ENCODE measurements at regions not wholly inside any gene's neighbourhood (a gene's known extent, or its start where the extent isn't known, plus 50 kb on each side); places are given as distances from the start of the nearest gene placed in this dataset.

- no peak for TF ChIP-seq ZNF511 (CRISPR knock-in tag; IDR thresholded peaks at IDR 0.05)
- TF ChIP-seq ZNF589 (CRISPR knock-in tag; IDR thresholded peaks at IDR 0.05; ENCODE audit: low read depth) = no peak
- TF ChIP-seq, protein P1, sequence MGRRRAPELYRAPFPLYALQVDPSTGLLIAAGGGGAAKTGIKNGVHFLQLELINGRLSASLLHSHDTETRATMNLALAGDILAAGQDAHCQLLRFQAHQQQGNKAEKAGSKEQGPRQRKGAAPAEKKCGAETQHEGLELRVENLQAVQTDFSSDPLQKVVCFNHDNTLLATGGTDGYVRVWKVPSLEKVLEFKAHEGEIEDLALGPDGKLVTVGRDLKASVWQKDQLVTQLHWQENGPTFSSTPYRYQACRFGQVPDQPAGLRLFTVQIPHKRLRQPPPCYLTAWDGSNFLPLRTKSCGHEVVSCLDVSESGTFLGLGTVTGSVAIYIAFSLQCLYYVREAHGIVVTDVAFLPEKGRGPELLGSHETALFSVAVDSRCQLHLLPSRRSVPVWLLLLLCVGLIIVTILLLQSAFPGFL (CRISPR knock-in tag; IDR thresholded peaks at IDR 0.05) = no peak
- no peak for TF ChIP-seq KDM5B (IDR thresholded peaks at IDR 0.05; ENCODE audit: insufficient replicate concordance, low read depth, low read length)
- no peak for TF ChIP-seq RAD51 (IDR thresholded peaks at IDR 0.05; ENCODE audit: borderline replicate concordance, low read depth)
- no peak for TF ChIP-seq ELF1 (tag; IDR thresholded peaks at IDR 0.05)
- TF ChIP-seq SRSF7 (optimal IDR thresholded peaks at IDR 0.05; ENCODE audit: low read depth, low read length) = no peak
- TF ChIP-seq KLF10 (CRISPR knock-in tag; IDR thresholded peaks at IDR 0.05) = no peak
- TF ChIP-seq ARID1B (IDR thresholded peaks at IDR 0.05) = no peak
- TF ChIP-seq NFYB (IDR thresholded peaks at IDR 0.05; ENCODE audit: extremely low read depth, insufficient read length) = no peak
- TF ChIP-seq GTF2B (IDR thresholded peaks at IDR 0.05; ENCODE audit: extremely low read depth, insufficient read length) = no peak
- TF ChIP-seq TSHZ1 (CRISPR knock-in tag; IDR thresholded peaks at IDR 0.05) = no peak
Observed at GRCh38 chr2:136665736-136666135, 99.6 kb upstream of the THSD7B start (continued).
